H1 (cell line): ENCODE measurements at regions not wholly inside any gene's neighbourhood (a gene's known extent, or its start where the extent isn't known, plus 50 kb on each side); places are given as distances from the start of the nearest gene placed in this dataset.

ENCODE experiments used
- CTCF ChIA-PET: fragments of 300-600 bp; sonication (Branson Sonifier 250); formaldehyde crosslinking; loops from one replicate; lab custom pipeline; 2021; ENCODE audit not compliant: partially characterized antibody; lab: Charles Lee
- POLR2A ChIA-PET: fragments of 300-600 bp; sonication (Branson Sonifier 250); formaldehyde crosslinking; loops from one replicate; lab custom pipeline; 2021; ENCODE audit warnings: inconsistent platforms; ENCODE audit not compliant: partially characterized antibody; lab: Charles Lee
- DNase-seq, 2 experiments: peaks; one replicate each; pipeline versions ENCODE4 v3.0.0 to v3.0.0-alpha.2; 2010 to 2022; ENCODE audit warnings: low spot score in 2 of 2, low read depth in 1 of 2, mixed read lengths in 1 of 2
- FAIRE-seq: peaks from 2 replicates; lab custom pipeline; 2011; peaks lifted over from hg19 to GRCh38; lab: Jason Lieb, UNC
- H2AFZ ChIP-seq: 2 replicates; pipeline ENCODE4 v1.8.1; 2012; ENCODE audit warnings: low read length, inconsistent platforms
- H2AK5ac ChIP-seq: 2 replicates; pipeline ENCODE4 v1.6.1; 2013; ENCODE audit warnings: low read depth, low read length
- H2BK120ac ChIP-seq: replicated peaks from 2 replicates; pipeline ENCODE3; 2013; ENCODE audit warnings: low read depth, low read length, inconsistent platforms
- H2BK12ac ChIP-seq: 2 replicates; pipeline ENCODE4 v1.6.1; 2013; ENCODE audit warnings: low read depth, low read length
- H2BK15ac ChIP-seq: 2 replicates; pipeline ENCODE4 v1.6.1; 2013; ENCODE audit warnings: low read length
- H2BK20ac ChIP-seq: 2 replicates; pipeline ENCODE4 v1.6.1; 2013; ENCODE audit warnings: low read length
- H2BK5ac ChIP-seq: 2 replicates; pipeline ENCODE4 v1.6.1; 2013; ENCODE audit warnings: low read depth, low read length
- H3K14ac ChIP-seq: 2 replicates; pipeline ENCODE4 v1.6.1; 2013; ENCODE audit warnings: inconsistent platforms; ENCODE audit not compliant: insufficient read length
- H3K18ac ChIP-seq: 2 replicates; pipeline ENCODE4 v1.6.1; 2013; ENCODE audit warnings: low read length; ENCODE audit errors: extremely low read depth
- H3K23ac ChIP-seq: 2 replicates; pipeline ENCODE4 v1.6.1; 2013; ENCODE audit warnings: inconsistent platforms; ENCODE audit not compliant: insufficient read length
- H3K23me2 ChIP-seq: 2 replicates; pipeline ENCODE4 v1.6.1; 2013; ENCODE audit warnings: low read depth, low read length
- H3K27ac ChIP-seq: 2 replicates; pipeline ENCODE4 v1.6.1; 2011; ENCODE audit warnings: low read depth, low read length, inconsistent platforms
- H3K27me3 ChIP-seq, 4 experiments: replicated peaks in 1 of 4; 1 replicate in 1 of 4; 2 replicates in 3 of 4; pipeline versions ENCODE4 v1.6.1 to v1.8.1; 2011 to 2013; ENCODE audit warnings: low read length in 3 of 4, mild to moderate bottlenecking in 3 of 4, inconsistent platforms in 2 of 4, mixed read lengths in 2 of 4, moderate library complexity in 1 of 4; ENCODE audit not compliant: control insufficient read depth in 3 of 4, insufficient read depth in 3 of 4; ENCODE audit errors: extremely low read depth in 1 of 4
- H3K36me3 ChIP-seq, 4 experiments: 2 replicates each; pipeline versions ENCODE4 v1.6.1 to v1.8.1; 2011 to 2013; ENCODE audit warnings: mild to moderate bottlenecking in 4 of 4, low read length in 3 of 4, moderate library complexity in 2 of 4, control low read depth in 1 of 4, inconsistent platforms in 1 of 4; ENCODE audit not compliant: insufficient read depth in 4 of 4, control insufficient read depth in 2 of 4
- H3K4ac ChIP-seq: replicated peaks from 2 replicates; pipeline ENCODE3; 2013; ENCODE audit warnings: low read length, low read depth, mixed read lengths, inconsistent platforms; ENCODE audit not compliant: insufficient read length
- H3K4me1 ChIP-seq, 4 experiments: replicated peaks in 1 of 4; 1 replicate in 1 of 4; 2 replicates in 3 of 4; pipeline versions ENCODE4 v1.6.1 to v1.8.1; 2011 to 2013; ENCODE audit warnings: low read length in 3 of 4, inconsistent platforms in 2 of 4, mixed read lengths in 1 of 4; ENCODE audit not compliant: insufficient read depth in 4 of 4, control insufficient read depth in 3 of 4
- H3K4me2 ChIP-seq, 2 experiments: 2 replicates each; pipeline versions ENCODE4 v1.6.1 to v1.8.1; 2011 to 2013; ENCODE audit warnings: low read depth in 2 of 2, low read length in 2 of 2, control low read depth in 1 of 2, inconsistent platforms in 1 of 2, mild to moderate bottlenecking in 1 of 2; ENCODE audit not compliant: insufficient read depth in 1 of 2
- H3K4me3 ChIP-seq, 4 experiments: fragments of 200-600, 300-600 bp in 1 of 4; sonication (generic), shearing (Covaris generic), sonication (Bioruptor Twin) in 1 of 4; 2 replicates each; pipeline versions ENCODE4 v1.5.1 to v1.8.1; 2011 to 2016; ENCODE audit warnings: low read length in 4 of 4, low read depth in 3 of 4, control low read depth in 2 of 4, inconsistent platforms in 2 of 4, mild to moderate bottlenecking in 2 of 4, mixed read lengths in 1 of 4, moderate library complexity in 1 of 4; ENCODE audit not compliant: insufficient read depth in 2 of 4; ENCODE audit errors: extremely low read depth in 1 of 4
- H3K56ac ChIP-seq: replicated peaks from 2 replicates; pipeline ENCODE3; 2013; ENCODE audit warnings: low read depth, mild to moderate bottlenecking, mixed read lengths, low read length, inconsistent platforms; ENCODE audit not compliant: insufficient read length
- H3K79me1 ChIP-seq: 2 replicates; pipeline ENCODE4 v1.6.1; 2013; ENCODE audit warnings: low read depth, low read length, control low read depth
- H3K79me2 ChIP-seq, 2 experiments: 2 replicates each; pipeline versions ENCODE4 v1.6.1 to v1.8.1; 2012 to 2013; ENCODE audit warnings: low read length in 2 of 2, mild to moderate bottlenecking in 2 of 2, inconsistent platforms in 1 of 2; ENCODE audit not compliant: insufficient read depth in 2 of 2, control insufficient read depth in 1 of 2
- H3K9ac ChIP-seq, 4 experiments: replicated peaks in 1 of 4; 1 replicate in 1 of 4; 2 replicates in 3 of 4; pipeline versions ENCODE4 v1.6.1 to v1.8.1; 2011 to 2013; ENCODE audit warnings: low read depth in 3 of 4, low read length in 3 of 4, control low read depth in 2 of 4, mild to moderate bottlenecking in 2 of 4, moderate library complexity in 2 of 4, inconsistent platforms in 1 of 4; ENCODE audit errors: extremely low read depth in 1 of 4
- H3K9me3 ChIP-seq, 2 experiments: 2 replicates each; pipeline versions ENCODE4 v1.6.1 to v1.8.1; 2012 to 2013; ENCODE audit warnings: mild to moderate bottlenecking in 2 of 2, moderate library complexity in 2 of 2, control low read depth in 1 of 2, inconsistent platforms in 1 of 2, low read depth in 1 of 2, low read length in 1 of 2, mixed read lengths in 1 of 2; ENCODE audit not compliant: insufficient read depth in 2 of 2
- H4K20me1 ChIP-seq, 2 experiments: replicated peaks in 1 of 2; 2 replicates each; pipeline versions ENCODE3 to v1.8.1; 2011 to 2013; ENCODE audit warnings: inconsistent platforms in 2 of 2, low read length in 2 of 2, mild to moderate bottlenecking in 1 of 2; ENCODE audit not compliant: insufficient read depth in 2 of 2, control insufficient read depth in 1 of 2
- H4K5ac ChIP-seq: 2 replicates; pipeline ENCODE4 v1.6.1; 2013; ENCODE audit warnings: low read length, low read depth, mixed read lengths, inconsistent platforms; ENCODE audit not compliant: insufficient read length
- H4K8ac ChIP-seq: 2 replicates; pipeline ENCODE4 v1.8.0; 2013; ENCODE audit warnings: mild to moderate bottlenecking, moderate library complexity, low read length, inconsistent platforms; ENCODE audit not compliant: insufficient read depth; ENCODE audit errors: extremely low read depth
- H4K91ac ChIP-seq: replicated peaks from 2 replicates; pipeline ENCODE3; 2013; ENCODE audit warnings: low read length, mixed read lengths, inconsistent platforms; ENCODE audit not compliant: insufficient read length
- BRCA1 ChIP-seq: IDR thresholded peaks from 2 replicates; pipeline ENCODE4 v1.6.1; 2012; ENCODE audit warnings: low read depth, low read length, improper control_type of control experiment
- CBX5 ChIP-seq: fragments of 300-800, 300-1000 bp; sonication (generic); IDR thresholded peaks from 2 replicates; pipeline ENCODE4 v1.7.1; 2016; ENCODE audit warnings: antibody characterized with exemption, low read length, low read depth
- CEBPB ChIP-seq: IDR thresholded peaks from 2 replicates; pipeline ENCODE4 v1.6.1; 2012; ENCODE audit warnings: low read depth, low read length
- CHD1 ChIP-seq: IDR thresholded peaks from 2 replicates; pipeline ENCODE4 v1.6.1; 2012; ENCODE audit warnings: low read depth, low read length, improper control_type of control experiment
- CHD2 ChIP-seq: IDR thresholded peaks from 2 replicates; pipeline ENCODE4 v1.6.1; 2012; ENCODE audit warnings: low read length, improper control_type of control experiment
- GABPA ChIP-seq: IDR thresholded peaks from 2 replicates; pipeline ENCODE4 v1.6.1; 2011; ENCODE audit warnings: mild to moderate bottlenecking, low read length, moderate library complexity, borderline replicate concordance; ENCODE audit not compliant: insufficient read depth
- JUN ChIP-seq: IDR thresholded peaks from 2 replicates; pipeline ENCODE4 v1.6.1; 2011; ENCODE audit warnings: low read depth, mild to moderate bottlenecking, improper control_type of control experiment, low read length
- KDM1A ChIP-seq: fragments of 200-600, 300-600 bp; sonication (generic); IDR thresholded peaks from 2 replicates; pipeline ENCODE4 v1.7.1; 2016; ENCODE audit warnings: mild to moderate bottlenecking, low read length, borderline replicate concordance
- NRF1 ChIP-seq: IDR thresholded peaks from 2 replicates; pipeline ENCODE4 v1.6.1; 2011; ENCODE audit warnings: mild to moderate bottlenecking, low read depth, low read length, improper control_type of control experiment
- PHF8 ChIP-seq: fragments of 200-600 bp; sonication (generic); conservative IDR thresholded peaks from 2 replicates; pipeline ENCODE4 v1.7.1; 2012; ENCODE audit warnings: low read depth, mild to moderate bottlenecking, inconsistent platforms, low read length, moderate library complexity
- RAD21 ChIP-seq, 2 experiments: IDR thresholded peaks in 1 of 2; conservative IDR thresholded peaks in 1 of 2; 2 replicates each; pipeline ENCODE4 v1.6.1; 2011; ENCODE audit warnings: low read depth in 2 of 2, low read length in 2 of 2, improper control_type of control experiment in 1 of 2, inconsistent platforms in 1 of 2, mild to moderate bottlenecking in 1 of 2, moderate library complexity in 1 of 2
- RBBP5 ChIP-seq: IDR thresholded peaks from 2 replicates; pipeline ENCODE4 v1.7.1; 2012; ENCODE audit warnings: low read depth, mild to moderate bottlenecking, inconsistent platforms, low read length, moderate library complexity, borderline replicate concordance
- SIX5 ChIP-seq: IDR thresholded peaks from 2 replicates; pipeline ENCODE4 v1.6.1; 2011; ENCODE audit warnings: mild to moderate bottlenecking, low read depth, low read length
- SP2 ChIP-seq: IDR thresholded peaks from 2 replicates; pipeline ENCODE4 v1.6.1; 2012; ENCODE audit warnings: mild to moderate bottlenecking, low read length, inconsistent platforms
- TCF12 ChIP-seq: IDR thresholded peaks from 2 replicates; pipeline ENCODE4 v1.6.1; 2011; ENCODE audit warnings: low read depth, mild to moderate bottlenecking, low read length
- YY1 ChIP-seq: IDR thresholded peaks from 2 replicates; pipeline ENCODE4 v1.6.1; 2011; ENCODE audit warnings: low read depth, mild to moderate bottlenecking, low read length
- ZNF274 ChIP-seq: IDR thresholded peaks from 2 replicates; pipeline ENCODE4 v1.7.0; 2012; ENCODE audit warnings: low read length, borderline replicate concordance; ENCODE audit errors: extremely low read depth
- whole genome bisulfite sequencing, 2 experiments: shearing (Covaris generic) in 1 of 2; methylation state at CpG; one replicate each; pipeline versions ENCODE4 v1.1.6 to v1.1.7; 2013 to 2015; ENCODE audit warnings: low lambda C conversion rate in 2 of 2, mixed read lengths in 2 of 2, inconsistent platforms in 1 of 2, low coverage in 1 of 2, missing lambda C conversion rate in 1 of 2; ENCODE audit not compliant: insufficient replicate concordance in 2 of 2, insufficient coverage in 1 of 2, insufficient read length in 1 of 2; ENCODE audit errors: extremely low coverage in 1 of 2, missing lambda C conversion rate in 1 of 2; 5-methylcytosine and 5-hydroxymethylcytosine counted together

DNA sequence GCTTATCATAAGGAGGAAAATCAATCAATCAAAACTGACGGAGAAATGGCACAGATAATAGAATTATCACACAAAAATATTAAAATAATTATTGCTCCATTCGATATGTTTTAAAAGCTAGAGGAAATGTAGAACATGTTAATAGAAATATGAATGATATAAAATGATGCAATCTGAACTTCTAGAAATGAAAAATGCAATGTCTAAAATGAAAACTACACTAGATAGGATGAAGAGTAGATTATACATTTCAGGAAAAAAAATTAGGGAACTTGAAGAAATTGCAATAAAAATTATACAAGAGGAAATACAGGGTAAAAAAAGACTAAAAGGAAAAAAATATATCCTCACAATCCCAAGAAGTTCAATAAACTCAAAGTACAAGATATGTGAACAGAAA, 80.2 kb upstream of the TP63 start:
- Histone ChIP-seq H3K4me1 (no peaks in the 10 kb centered on the region), H3K14ac (no peak overlapping the region), H3K23ac (no peak overlapping the region), H3K27ac (no peak overlapping the region), H2BK120ac (no peak overlapping the region), H3K4me2 (no peak overlapping the region), H2BK12ac (no peak overlapping the region), H2AK5ac (no peak overlapping the region), H3K56ac (no peak overlapping the region), H2BK15ac (no peak overlapping the region), H4K91ac (no peak overlapping the region), H3K79me1 (no peaks in the 10 kb centered on the region), H3K4ac (no peak overlapping the region), H3K36me3 (no peaks in the 10 kb centered on the region), H4K5ac (no peak overlapping the region), H3K27me3 (no peaks in the 10 kb centered on the region), H2BK20ac (no peak overlapping the region), H2AFZ (no peak overlapping the region), H3K23me2 (no peaks in the 10 kb centered on the region), H3K79me2 (no peaks in the 10 kb centered on the region), H2BK5ac (no peak overlapping the region), H3K18ac (no peak overlapping the region), H3K9me3 (no peaks in the 10 kb centered on the region), H4K20me1 (no peaks in the 10 kb centered on the region), H4K8ac (no peak overlapping the region), H3K9ac (no peak overlapping the region), H3K4me3 (no peak overlapping the region)
- no peak for DNase-seq
- ChIA-PET CTCF (no interaction called here), POLR2A (no interaction called here)
- WGBS, 2 experiments: 38% methylated on average over 2 of the region's 2 CpGs; no CpG with 5 or more reads in 1 of the 2 experiments
- no peak for FAIRE-seq
- TF ChIP-seq CHD2: no peak
- TF ChIP-seq YY1: no peak
- TF ChIP-seq SP2: no peak
- TF ChIP-seq KDM1A: no peak
- TF ChIP-seq SIX5: no peak
- no peak for TF ChIP-seq JUN
- TF ChIP-seq GABPA: no peak
- TF ChIP-seq RAD21 (IDR thresholded peaks at IDR 0.05 in 1 of 2, conservative IDR thresholded peaks at IDR 0.05 in 1 of 2; ENCODE audit: low read depth in 2 of 2, low read length in 2 of 2): no peak
- no peak for TF ChIP-seq BRCA1
- no peak for TF ChIP-seq NRF1
- no peak for TF ChIP-seq CBX5
- TF ChIP-seq RBBP5: no peak
- no peak for TF ChIP-seq CEBPB
- no peak for TF ChIP-seq PHF8
- no peak for TF ChIP-seq TCF12
- TF ChIP-seq CHD1: no peak
- no peak for TF ChIP-seq ZNF274
